ENCODE measurements at regions not wholly inside any gene's neighbourhood (a gene's known extent, or its start where the extent isn't known, plus 50 kb on each side); places are given as distances from the start of the nearest gene placed in this dataset.

DNA sequence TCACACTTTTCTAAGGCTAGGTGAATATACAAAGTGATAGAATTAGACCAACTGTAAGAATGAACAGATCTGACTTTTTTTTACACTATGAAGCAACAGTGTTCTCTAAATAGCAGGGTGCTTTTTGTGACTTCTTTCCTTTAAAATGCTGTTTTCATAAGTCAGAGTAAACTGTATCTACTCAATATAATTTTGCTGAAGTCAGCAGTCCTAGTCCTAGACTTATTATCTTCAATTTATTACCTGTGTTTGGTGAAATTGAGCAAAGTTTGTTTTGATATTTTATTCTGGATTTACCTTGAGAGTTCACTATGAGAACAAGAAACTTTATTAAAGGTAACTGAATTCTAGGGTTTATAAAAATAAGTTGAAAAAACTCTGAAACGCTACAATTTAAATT is 651.3 kb upstream of the MIS18BP1 start:
- TF ChIP-seq CTCF (IDR thresholded peaks at IDR 0.05; ENCODE audit: insufficient read depth, low read length) = no peak
- no peak for TF ChIP-seq REST (IDR thresholded peaks at IDR 0.05; ENCODE audit: insufficient replicate concordance, low read depth)

All from HL-60 (cell line).